GM12878 (cell line): ENCODE measurements at regions not wholly inside any gene's neighbourhood (a gene's known extent, or its start where the extent isn't known, plus 50 kb on each side); places are given as distances from the start of the nearest gene placed in this dataset.

ENCODE experiments used
- ATAC-seq: fragments of 200-7000 bp; cut with Tn5 transposase; 3 replicates; pipeline ENCODE4 v1.9.1; 2020; ENCODE audit warnings: mild to moderate bottlenecking, moderate library complexity
- BruUV-seq: library from RNA; stranded (reverse); fragments of 400-500 nt; replicated peaks from 2 replicates; lab custom pipeline; 2021; lab: Mats Ljungman, UMichigan
- CTCF ChIA-PET: fragments of 300-600 bp; sonication (Branson Sonifier 250); formaldehyde crosslinking; extraction: SDS; loops from one replicate; lab custom pipeline; 2021; ENCODE audit warnings: inconsistent platforms; lab: Yijun Ruan, JAX
- POLR2A ChIA-PET: fragments of 350-600 bp; formaldehyde crosslinking; extraction: SDS; loops from one replicate; lab custom pipeline; 2021; ENCODE audit warnings: inconsistent platforms; lab: Charles Lee
- RAD21 ChIA-PET: fragments of 300-600 bp; sonication (Branson Sonifier 250); formaldehyde crosslinking; loops from one replicate; lab custom pipeline; 2023; ENCODE audit warnings: antibody characterized with exemption; ENCODE audit not compliant: unreplicated experiment; lab: Charles Lee
- SMC1A ChIA-PET: fragments of 300-600 bp; sonication (Branson Sonifier 250); formaldehyde crosslinking; loops from one replicate; lab custom pipeline; 2023; ENCODE audit not compliant: unreplicated experiment, uncharacterized antibody; lab: Charles Lee
- DNase-seq: peaks from one replicate; pipeline ENCODE4 v3.0.0-alpha.2; 2011; ENCODE audit warnings: low read depth, low spot score
- FAIRE-seq: peaks from 3 replicates; lab custom pipeline; 2011; peaks lifted over from hg19 to GRCh38; lab: Jason Lieb, UNC
- H2AFZ ChIP-seq: 2 replicates; pipeline ENCODE4 v1.6.0; 2011; ENCODE audit warnings: low read depth, low read length, control low read depth; ENCODE audit not compliant: control insufficient read depth
- H3K27ac ChIP-seq: 2 replicates; pipeline ENCODE4 v1.5.1; 2011; ENCODE audit warnings: control low read depth; ENCODE audit not compliant: control insufficient read depth, insufficient read depth
- H3K27me3 ChIP-seq, 2 experiments: replicated peaks in 1 of 2; 2 replicates each; pipeline versions ENCODE4 v1.6.0 to v1.6.1; 2011; ENCODE audit warnings: low read length in 1 of 2; ENCODE audit not compliant: control insufficient read depth in 2 of 2, insufficient read depth in 2 of 2
- H3K36me3 ChIP-seq, 2 experiments: 2 replicates each; pipeline ENCODE4 v1.5.1; 2011; ENCODE audit warnings: low read length in 1 of 2; ENCODE audit not compliant: control insufficient read depth in 2 of 2, insufficient read depth in 2 of 2
- H3K4me1 ChIP-seq: 2 replicates; pipeline ENCODE4 v1.6.1; 2011; ENCODE audit warnings: mild to moderate bottlenecking, low read length, moderate library complexity, mixed read lengths; ENCODE audit not compliant: control insufficient read depth, insufficient read depth
- H3K4me2 ChIP-seq: 2 replicates; pipeline ENCODE4 v1.6.0; 2011; ENCODE audit warnings: control low read depth; ENCODE audit not compliant: control insufficient read depth, insufficient read depth
- H3K4me3 ChIP-seq: fragments of 200-600 bp; sonication (generic); 2 replicates; pipeline ENCODE4 v1.5.1; 2016
- H3K79me2 ChIP-seq: 2 replicates; pipeline ENCODE4 v1.6.0; 2011; ENCODE audit warnings: low read length; ENCODE audit not compliant: control insufficient read depth, insufficient read depth
- H3K9ac ChIP-seq: 2 replicates; pipeline ENCODE4 v1.8.0; 2011; ENCODE audit warnings: low read length, control low read depth, mixed read lengths; ENCODE audit not compliant: control insufficient read depth, insufficient read depth
- H3K9me3 ChIP-seq: replicated peaks from 3 replicates; pipeline ENCODE4 v1.5.1; 2011; ENCODE audit warnings: mild to moderate bottlenecking, low read length; ENCODE audit not compliant: control insufficient read depth, insufficient read depth
- H4K20me1 ChIP-seq: 2 replicates; pipeline ENCODE4 v1.6.0; 2011; ENCODE audit not compliant: control insufficient read depth, insufficient read depth
- E4F1 ChIP-seq: fragments of 450-650 bp; IDR thresholded peaks from 2 replicates; pipeline ENCODE4 v1.6.1; 2018; ENCODE audit warnings: borderline replicate concordance, mild to moderate bottlenecking; ENCODE audit not compliant: partially characterized antibody
- HDAC2 ChIP-seq: fragments of 200-600 bp; sonication (generic); IDR thresholded peaks from 2 replicates; pipeline ENCODE4 v1.6.1; 2017
- IRF3 ChIP-seq: fragments of 450-650 bp; IDR thresholded peaks from 2 replicates; pipeline ENCODE4 v1.6.1; 2014; ENCODE audit warnings: mild to moderate bottlenecking
- MEF2B ChIP-seq: fragments of 450-650 bp; IDR thresholded peaks from 2 replicates; pipeline ENCODE4 v1.6.1; 2018; ENCODE audit warnings: mild to moderate bottlenecking, moderate library complexity; ENCODE audit not compliant: partially characterized antibody, poor library complexity, severe bottlenecking
- PAX8 ChIP-seq: fragments of 450-650 bp; IDR thresholded peaks from 2 replicates; pipeline ENCODE4 v1.6.1; 2017; ENCODE audit warnings: mild to moderate bottlenecking, moderate library complexity
- SIX5 ChIP-seq: IDR thresholded peaks from 2 replicates; pipeline ENCODE4 v1.6.1; 2011; ENCODE audit warnings: mild to moderate bottlenecking, low read depth, low read length, moderate library complexity; ENCODE audit not compliant: severe bottlenecking
- SMAD1 ChIP-seq: fragments of 450-650 bp; IDR thresholded peaks from 2 replicates; pipeline ENCODE4 v1.6.1; 2018; ENCODE audit warnings: mild to moderate bottlenecking, low read depth; ENCODE audit not compliant: partially characterized antibody
- STAT3 ChIP-seq: IDR thresholded peaks from 2 replicates; pipeline ENCODE4 v1.6.1; 2011; ENCODE audit warnings: low read depth, low read length, improper control_type of control experiment
- TAF1 ChIP-seq: IDR thresholded peaks from 2 replicates; pipeline ENCODE4 v1.6.1; 2011; ENCODE audit warnings: mild to moderate bottlenecking, low read depth, low read length, borderline replicate concordance
- ZNF622 ChIP-seq: fragments of 450-650 bp; IDR thresholded peaks from 2 replicates; pipeline ENCODE4 v1.6.1; 2017; ENCODE audit warnings: mild to moderate bottlenecking, inconsistent platforms
- ZSCAN29 ChIP-seq: fragments of 450-650 bp; IDR thresholded peaks from 2 replicates; pipeline ENCODE4 v1.6.1; 2017; ENCODE audit warnings: mild to moderate bottlenecking, moderate library complexity
- ZZZ3 ChIP-seq: IDR thresholded peaks from 2 replicates; pipeline ENCODE4 v1.6.1; 2011; ENCODE audit warnings: low read depth; ENCODE audit not compliant: control insufficient read depth, insufficient read length
- WGBS: methylation state at CpG from one replicate; pipeline ENCODE4 v1.1.6; 2016; ENCODE audit warnings: low lambda C conversion rate; ENCODE audit not compliant: insufficient replicate concordance, insufficient coverage; ENCODE audit errors: missing lambda C conversion rate; 5-methylcytosine and 5-hydroxymethylcytosine counted together
- in situ Hi-C: fragments of 300-500 bp; cut with MboI; formaldehyde crosslinking; loops from 9 replicates; pipeline ENCODE4 v1.14.3; 2018; ENCODE audit warnings: mixed read lengths
- intact Hi-C: fragments of 100-400 bp; cut with micrococcal nuclease; formaldehyde crosslinking; loops from one replicate; pipeline ENCODE4 v1.14.2; 2022; ENCODE audit not compliant: unreplicated experiment
- TF ChIP-seq, protein P1 (sequence below): fragments of 150-350 bp; IDR thresholded peaks from 2 replicates; pipeline ENCODE4 v1.6.1; 2014; ENCODE audit warnings: mild to moderate bottlenecking, low read depth, low read length
- TF ChIP-seq, protein P2 (sequence below): fragments of 450-650 bp; formaldehyde crosslinking; IDR thresholded peaks from 2 replicates; pipeline ENCODE4 v1.5.0; 2022; ENCODE audit warnings: mild to moderate bottlenecking, missing genetic modification characterization
- TF ChIP-seq, protein P3 (sequence below): fragments of 450-650 bp; IDR thresholded peaks from 2 replicates; pipeline ENCODE4 v1.6.1; 2016; ENCODE audit warnings: mild to moderate bottlenecking

GRCh38 chrX:84909151-84909550, 94.5 kb upstream of the APOOL start:
- no peak overlapping the region for H2AFZ ChIP-seq
- no peak for TF ChIP-seq SIX5
- TF ChIP-seq STAT3 = no peak
- TF ChIP-seq ZZZ3 = no peak
- TF ChIP-seq PAX8 = no peak
- TF ChIP-seq, protein P1, sequence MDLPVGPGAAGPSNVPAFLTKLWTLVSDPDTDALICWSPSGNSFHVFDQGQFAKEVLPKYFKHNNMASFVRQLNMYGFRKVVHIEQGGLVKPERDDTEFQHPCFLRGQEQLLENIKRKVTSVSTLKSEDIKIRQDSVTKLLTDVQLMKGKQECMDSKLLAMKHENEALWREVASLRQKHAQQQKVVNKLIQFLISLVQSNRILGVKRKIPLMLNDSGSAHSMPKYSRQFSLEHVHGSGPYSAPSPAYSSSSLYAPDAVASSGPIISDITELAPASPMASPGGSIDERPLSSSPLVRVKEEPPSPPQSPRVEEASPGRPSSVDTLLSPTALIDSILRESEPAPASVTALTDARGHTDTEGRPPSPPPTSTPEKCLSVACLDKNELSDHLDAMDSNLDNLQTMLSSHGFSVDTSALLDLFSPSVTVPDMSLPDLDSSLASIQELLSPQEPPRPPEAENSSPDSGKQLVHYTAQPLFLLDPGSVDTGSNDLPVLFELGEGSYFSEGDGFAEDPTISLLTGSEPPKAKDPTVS = no peak
- no peak for TF ChIP-seq ZSCAN29
- TF ChIP-seq SMAD1 = no peak
- TF ChIP-seq, protein P2, sequence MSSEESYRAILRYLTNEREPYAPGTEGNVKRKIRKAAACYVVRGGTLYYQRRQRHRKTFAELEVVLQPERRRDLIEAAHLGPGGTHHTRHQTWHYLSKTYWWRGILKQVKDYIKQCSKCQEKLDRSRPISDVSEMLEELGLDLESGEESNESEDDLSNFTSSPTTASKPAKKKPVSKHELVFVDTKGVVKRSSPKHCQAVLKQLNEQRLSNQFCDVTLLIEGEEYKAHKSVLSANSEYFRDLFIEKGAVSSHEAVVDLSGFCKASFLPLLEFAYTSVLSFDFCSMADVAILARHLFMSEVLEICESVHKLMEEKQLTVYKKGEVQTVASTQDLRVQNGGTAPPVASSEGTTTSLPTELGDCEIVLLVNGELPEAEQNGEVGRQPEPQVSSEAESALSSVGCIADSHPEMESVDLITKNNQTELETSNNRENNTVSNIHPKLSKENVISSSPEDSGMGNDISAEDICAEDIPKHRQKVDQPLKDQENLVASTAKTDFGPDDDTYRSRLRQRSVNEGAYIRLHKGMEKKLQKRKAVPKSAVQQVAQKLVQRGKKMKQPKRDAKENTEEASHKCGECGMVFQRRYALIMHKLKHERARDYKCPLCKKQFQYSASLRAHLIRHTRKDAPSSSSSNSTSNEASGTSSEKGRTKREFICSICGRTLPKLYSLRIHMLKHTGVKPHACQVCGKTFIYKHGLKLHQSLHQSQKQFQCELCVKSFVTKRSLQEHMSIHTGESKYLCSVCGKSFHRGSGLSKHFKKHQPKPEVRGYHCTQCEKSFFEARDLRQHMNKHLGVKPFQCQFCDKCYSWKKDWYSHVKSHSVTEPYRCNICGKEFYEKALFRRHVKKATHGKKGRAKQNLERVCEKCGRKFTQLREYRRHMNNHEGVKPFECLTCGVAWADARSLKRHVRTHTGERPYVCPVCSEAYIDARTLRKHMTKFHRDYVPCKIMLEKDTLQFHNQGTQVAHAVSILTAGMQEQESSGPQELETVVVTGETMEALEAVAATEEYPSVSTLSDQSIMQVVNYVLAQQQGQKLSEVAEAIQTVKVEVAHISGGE (CRISPR knock-in tag) = no peak
- TF ChIP-seq TAF1 = no peak
- no peak for TF ChIP-seq MEF2B
- no peak for TF ChIP-seq ZNF622
- TF ChIP-seq, protein P3, sequence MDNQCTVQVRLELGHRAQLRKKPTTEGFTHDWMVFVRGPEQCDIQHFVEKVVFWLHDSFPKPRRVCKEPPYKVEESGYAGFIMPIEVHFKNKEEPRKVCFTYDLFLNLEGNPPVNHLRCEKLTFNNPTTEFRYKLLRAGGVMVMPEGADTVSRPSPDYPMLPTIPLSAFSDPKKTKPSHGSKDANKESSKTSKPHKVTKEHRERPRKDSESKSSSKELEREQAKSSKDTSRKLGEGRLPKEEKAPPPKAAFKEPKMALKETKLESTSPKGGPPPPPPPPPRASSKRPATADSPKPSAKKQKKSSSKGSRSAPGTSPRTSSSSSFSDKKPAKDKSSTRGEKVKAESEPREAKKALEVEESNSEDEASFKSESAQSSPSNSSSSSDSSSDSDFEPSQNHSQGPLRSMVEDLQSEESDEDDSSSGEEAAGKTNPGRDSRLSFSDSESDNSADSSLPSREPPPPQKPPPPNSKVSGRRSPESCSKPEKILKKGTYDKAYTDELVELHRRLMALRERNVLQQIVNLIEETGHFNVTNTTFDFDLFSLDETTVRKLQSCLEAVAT = no peak
- TF ChIP-seq E4F1 = no peak
- no peak for TF ChIP-seq IRF3
- no peak for TF ChIP-seq HDAC2

More at GRCh38 chrX:84909151-84909550, 94.5 kb upstream of the APOOL start:
- Histone ChIP-seq H3K79me2 (no peaks in the 10 kb centered on the region), H3K9ac (no peak overlapping the region), H3K4me1 (no peaks in the 10 kb centered on the region), H3K9me3 (no peaks in the 10 kb centered on the region), H3K4me2 (no peak overlapping the region), H3K27me3 (no peaks in the 10 kb centered on the region), H3K4me3 (no peak overlapping the region), H3K27ac (no peak overlapping the region), H4K20me1 (no peaks in the 10 kb centered on the region), H3K36me3 (no peaks in the 10 kb centered on the region)
- ChIA-PET POLR2A (interaction anchor here (0.5 kb wide), 1 partner anchor 149 kb away, joined by 3 read pairs; no protein-coding TSS in a partner anchor), RAD21 (no interaction called here), SMC1A (interaction anchor here (0.7 kb wide), 1 partner anchor 525 kb away, joined by 3 read pairs; no protein-coding TSS in a partner anchor), CTCF (no interaction called here)
- ATAC-seq (no peak), FAIRE-seq (no peak), DNase-seq (no peak)
- WGBS = 11% methylated on average over 1 of the region's 1 CpG
- in situ Hi-C loops = no loop called here
- intact Hi-C loops = no loop called here
- BruUV-seq = no TSS peak
